GM20431 (cell line): ENCODE measurements at regions not wholly inside any gene's neighbourhood (a gene's known extent, or its start where the extent isn't known, plus 50 kb on each side); places are given as distances from the start of the nearest gene placed in this dataset.

Experiments used
- in situ Hi-C: fragments of 300-500 bp; cut with MseI, MboI; formaldehyde crosslinking; loops from one replicate; pipeline ENCODE4 v1.15.0; 2020; ENCODE audit warnings: low sequenced_read_pairs; ENCODE audit not compliant: unreplicated experiment

- in situ Hi-C loops, result no loop called here
Observed at GRCh38 chr17:70810609-70811008, 641.3 kb downstream of the KCNJ2 start.

GRCh38 chr17:70813355-70813930 lies 644.1 kb downstream of the KCNJ2 start:
- in situ Hi-C loops, result no loop called here

GRCh38 chr17:70819183-70819582 lies 649.9 kb downstream of the KCNJ2 start:
- in situ Hi-C loops, result no loop called here

GRCh38 chr17:70820276-70820675 lies 650.9 kb downstream of the KCNJ2 start:
- in situ Hi-C loops, result no loop called here

GRCh38 chr17:70825321-70826125 lies 656.2 kb downstream of the KCNJ2 start:
- in situ Hi-C loops, result no loop called here

- in situ Hi-C loops, result no loop called here
Observed at GRCh38 chr17:70829876-70830275, 660.5 kb downstream of the KCNJ2 start.

- in situ Hi-C loops, result no loop called here
Observed at GRCh38 chr17:70834039-70834438, 664.7 kb downstream of the KCNJ2 start.

- in situ Hi-C loops, result no loop called here
Observed at GRCh38 chr17:70848785-70849184, 679.5 kb downstream of the KCNJ2 start.

GRCh38 chr17:70855401-70856054 lies 686.2 kb downstream of the KCNJ2 start:
- in situ Hi-C loops, result no loop called here

- in situ Hi-C loops, result no loop called here
Observed at GRCh38 chr17:70857351-70857750, 688.0 kb downstream of the KCNJ2 start.

- in situ Hi-C loops, result no loop called here
Observed at GRCh38 chr17:70859829-70860228, 690.5 kb downstream of the KCNJ2 start.

GRCh38 chr17:70862295-70862694 lies 693.0 kb downstream of the KCNJ2 start:
- in situ Hi-C loops, result no loop called here

GRCh38 chr17:70863436-70864248 lies 694.3 kb downstream of the KCNJ2 start:
- in situ Hi-C loops, result no loop called here

- in situ Hi-C loops, result no loop called here
Observed at GRCh38 chr17:70865993-70866804, 696.9 kb downstream of the KCNJ2 start.

GRCh38 chr17:70868149-70868548 lies 698.8 kb downstream of the KCNJ2 start:
- in situ Hi-C loops, result no loop called here

GRCh38 chr17:70869402-70870085 lies 700.2 kb downstream of the KCNJ2 start:
- in situ Hi-C loops, result no loop called here

- in situ Hi-C loops, result no loop called here
Observed at GRCh38 chr17:70871180-70871818, 702.0 kb downstream of the KCNJ2 start.

GRCh38 chr17:70872103-70872502 lies 702.8 kb downstream of the KCNJ2 start:
- in situ Hi-C loops, result no loop called here
